SK-N-SH (cell line): ENCODE measurements at regions not wholly inside any gene's neighbourhood (a gene's known extent, or its start where the extent isn't known, plus 50 kb on each side); places are given as distances from the start of the nearest gene placed in this dataset.

Source experiments
- EP300 ChIP-seq, 2 experiments: IDR thresholded peaks; 2 replicates each; pipeline versions ENCODE4 v1.4.0 to v1.6.1; 2012; ENCODE audit warnings: borderline replicate concordance in 1 of 2, low read depth in 1 of 2, low read length in 1 of 2
- GABPA ChIP-seq: IDR thresholded peaks from 2 replicates; pipeline ENCODE4 v1.4.0; 2012; ENCODE audit warnings: low read depth, mild to moderate bottlenecking
- MXI1 ChIP-seq: IDR thresholded peaks from 2 replicates; pipeline ENCODE4 v1.6.1; 2012; ENCODE audit warnings: mild to moderate bottlenecking, low read depth, low read length, improper control_type of control experiment
- POLR2AphosphoS5 ChIP-seq: IDR thresholded peaks from 2 replicates; pipeline ENCODE4 v1.6.1; 2012; ENCODE audit warnings: low read depth, low read length
- RAD21 ChIP-seq: IDR thresholded peaks from 2 replicates; pipeline ENCODE4 v1.6.1; 2012; ENCODE audit warnings: mild to moderate bottlenecking, low read length
- RXRA ChIP-seq: IDR thresholded peaks from 2 replicates; pipeline ENCODE4 v1.4.0; 2012; ENCODE audit warnings: low read depth, mild to moderate bottlenecking, borderline replicate concordance
- SIN3A ChIP-seq: IDR thresholded peaks from 2 replicates; pipeline ENCODE4 v1.6.1; 2012; ENCODE audit warnings: low read depth, mild to moderate bottlenecking, low read length, moderate library complexity, borderline replicate concordance
- TEAD4 ChIP-seq: IDR thresholded peaks from 2 replicates; pipeline ENCODE4 v1.4.0; 2012; ENCODE audit warnings: mild to moderate bottlenecking, borderline replicate concordance; ENCODE audit not compliant: insufficient read depth
- YY1 ChIP-seq: IDR thresholded peaks from 2 replicates; pipeline ENCODE4 v1.4.0; 2012; ENCODE audit warnings: low read depth, mild to moderate bottlenecking
- TF ChIP-seq, protein P1 (sequence below): fragments of 200-600 bp; sonication (generic); IDR thresholded peaks from 2 replicates; pipeline ENCODE4 v1.6.1; 2017; ENCODE audit warnings: antibody characterized with exemption, mild to moderate bottlenecking, moderate library complexity
- TF ChIP-seq, protein P2 (sequence below): IDR thresholded peaks from 2 replicates; pipeline ENCODE4 v1.4.0; 2012; ENCODE audit warnings: low read depth, borderline replicate concordance
- TF ChIP-seq, protein P3 (sequence below): IDR thresholded peaks from 2 replicates; pipeline ENCODE4 v1.6.1; 2012; ENCODE audit warnings: mild to moderate bottlenecking, low read depth, low read length, moderate library complexity
- TF ChIP-seq, protein P4 (sequence below): IDR thresholded peaks from 2 replicates; pipeline ENCODE4; 2012

DNA sequence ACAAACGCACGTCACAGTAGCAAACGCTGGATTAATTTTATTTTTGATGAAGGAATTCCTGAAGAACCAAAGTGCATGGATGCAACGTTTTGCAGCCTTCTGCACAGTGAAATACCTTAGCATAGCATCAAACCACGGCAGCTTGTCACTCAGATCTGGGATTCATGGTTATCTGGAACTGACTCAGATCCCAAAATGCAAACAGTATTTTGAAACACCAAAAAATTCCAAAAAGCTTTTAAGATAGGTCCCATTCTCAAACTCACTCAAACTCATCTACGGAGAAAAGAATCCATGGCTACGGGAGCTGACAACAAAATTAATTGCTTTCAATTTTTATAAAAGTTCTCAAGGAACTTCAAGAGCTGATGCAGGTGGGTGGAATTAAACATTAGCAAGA lies 116.2 kb upstream of the SALL4 start:
- TF ChIP-seq, protein P1, sequence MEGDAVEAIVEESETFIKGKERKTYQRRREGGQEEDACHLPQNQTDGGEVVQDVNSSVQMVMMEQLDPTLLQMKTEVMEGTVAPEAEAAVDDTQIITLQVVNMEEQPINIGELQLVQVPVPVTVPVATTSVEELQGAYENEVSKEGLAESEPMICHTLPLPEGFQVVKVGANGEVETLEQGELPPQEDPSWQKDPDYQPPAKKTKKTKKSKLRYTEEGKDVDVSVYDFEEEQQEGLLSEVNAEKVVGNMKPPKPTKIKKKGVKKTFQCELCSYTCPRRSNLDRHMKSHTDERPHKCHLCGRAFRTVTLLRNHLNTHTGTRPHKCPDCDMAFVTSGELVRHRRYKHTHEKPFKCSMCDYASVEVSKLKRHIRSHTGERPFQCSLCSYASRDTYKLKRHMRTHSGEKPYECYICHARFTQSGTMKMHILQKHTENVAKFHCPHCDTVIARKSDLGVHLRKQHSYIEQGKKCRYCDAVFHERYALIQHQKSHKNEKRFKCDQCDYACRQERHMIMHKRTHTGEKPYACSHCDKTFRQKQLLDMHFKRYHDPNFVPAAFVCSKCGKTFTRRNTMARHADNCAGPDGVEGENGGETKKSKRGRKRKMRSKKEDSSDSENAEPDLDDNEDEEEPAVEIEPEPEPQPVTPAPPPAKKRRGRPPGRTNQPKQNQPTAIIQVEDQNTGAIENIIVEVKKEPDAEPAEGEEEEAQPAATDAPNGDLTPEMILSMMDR, result no peak
- TF ChIP-seq, protein P2, sequence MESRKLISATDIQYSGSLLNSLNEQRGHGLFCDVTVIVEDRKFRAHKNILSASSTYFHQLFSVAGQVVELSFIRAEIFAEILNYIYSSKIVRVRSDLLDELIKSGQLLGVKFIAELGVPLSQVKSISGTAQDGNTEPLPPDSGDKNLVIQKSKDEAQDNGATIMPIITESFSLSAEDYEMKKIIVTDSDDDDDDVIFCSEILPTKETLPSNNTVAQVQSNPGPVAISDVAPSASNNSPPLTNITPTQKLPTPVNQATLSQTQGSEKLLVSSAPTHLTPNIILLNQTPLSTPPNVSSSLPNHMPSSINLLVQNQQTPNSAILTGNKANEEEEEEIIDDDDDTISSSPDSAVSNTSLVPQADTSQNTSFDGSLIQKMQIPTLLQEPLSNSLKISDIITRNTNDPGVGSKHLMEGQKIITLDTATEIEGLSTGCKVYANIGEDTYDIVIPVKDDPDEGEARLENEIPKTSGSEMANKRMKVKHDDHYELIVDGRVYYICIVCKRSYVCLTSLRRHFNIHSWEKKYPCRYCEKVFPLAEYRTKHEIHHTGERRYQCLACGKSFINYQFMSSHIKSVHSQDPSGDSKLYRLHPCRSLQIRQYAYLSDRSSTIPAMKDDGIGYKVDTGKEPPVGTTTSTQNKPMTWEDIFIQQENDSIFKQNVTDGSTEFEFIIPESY, result no peak
- TF ChIP-seq, protein P3, sequence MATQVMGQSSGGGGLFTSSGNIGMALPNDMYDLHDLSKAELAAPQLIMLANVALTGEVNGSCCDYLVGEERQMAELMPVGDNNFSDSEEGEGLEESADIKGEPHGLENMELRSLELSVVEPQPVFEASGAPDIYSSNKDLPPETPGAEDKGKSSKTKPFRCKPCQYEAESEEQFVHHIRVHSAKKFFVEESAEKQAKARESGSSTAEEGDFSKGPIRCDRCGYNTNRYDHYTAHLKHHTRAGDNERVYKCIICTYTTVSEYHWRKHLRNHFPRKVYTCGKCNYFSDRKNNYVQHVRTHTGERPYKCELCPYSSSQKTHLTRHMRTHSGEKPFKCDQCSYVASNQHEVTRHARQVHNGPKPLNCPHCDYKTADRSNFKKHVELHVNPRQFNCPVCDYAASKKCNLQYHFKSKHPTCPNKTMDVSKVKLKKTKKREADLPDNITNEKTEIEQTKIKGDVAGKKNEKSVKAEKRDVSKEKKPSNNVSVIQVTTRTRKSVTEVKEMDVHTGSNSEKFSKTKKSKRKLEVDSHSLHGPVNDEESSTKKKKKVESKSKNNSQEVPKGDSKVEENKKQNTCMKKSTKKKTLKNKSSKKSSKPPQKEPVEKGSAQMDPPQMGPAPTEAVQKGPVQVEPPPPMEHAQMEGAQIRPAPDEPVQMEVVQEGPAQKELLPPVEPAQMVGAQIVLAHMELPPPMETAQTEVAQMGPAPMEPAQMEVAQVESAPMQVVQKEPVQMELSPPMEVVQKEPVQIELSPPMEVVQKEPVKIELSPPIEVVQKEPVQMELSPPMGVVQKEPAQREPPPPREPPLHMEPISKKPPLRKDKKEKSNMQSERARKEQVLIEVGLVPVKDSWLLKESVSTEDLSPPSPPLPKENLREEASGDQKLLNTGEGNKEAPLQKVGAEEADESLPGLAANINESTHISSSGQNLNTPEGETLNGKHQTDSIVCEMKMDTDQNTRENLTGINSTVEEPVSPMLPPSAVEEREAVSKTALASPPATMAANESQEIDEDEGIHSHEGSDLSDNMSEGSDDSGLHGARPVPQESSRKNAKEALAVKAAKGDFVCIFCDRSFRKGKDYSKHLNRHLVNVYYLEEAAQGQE, result no peak
- TF ChIP-seq RXRA (no peak), RAD21 (no peak), POLR2AphosphoS5 (no peak), GABPA (no peak), SIN3A (no peak), YY1 (no peak), TEAD4 (no peak), EP300 (IDR thresholded peaks at IDR 0.05; ENCODE audit: borderline replicate concordance in 1 of 2, low read depth in 1 of 2, low read length in 1 of 2) (no peak), MXI1 (no peak)
- TF ChIP-seq, protein P4, sequence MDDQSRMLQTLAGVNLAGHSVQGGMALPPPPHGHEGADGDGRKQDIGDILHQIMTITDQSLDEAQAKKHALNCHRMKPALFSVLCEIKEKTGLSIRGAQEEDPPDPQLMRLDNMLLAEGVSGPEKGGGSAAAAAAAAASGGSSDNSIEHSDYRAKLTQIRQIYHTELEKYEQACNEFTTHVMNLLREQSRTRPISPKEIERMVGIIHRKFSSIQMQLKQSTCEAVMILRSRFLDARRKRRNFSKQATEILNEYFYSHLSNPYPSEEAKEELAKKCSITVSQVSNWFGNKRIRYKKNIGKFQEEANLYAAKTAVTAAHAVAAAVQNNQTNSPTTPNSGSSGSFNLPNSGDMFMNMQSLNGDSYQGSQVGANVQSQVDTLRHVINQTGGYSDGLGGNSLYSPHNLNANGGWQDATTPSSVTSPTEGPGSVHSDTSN, result no peak
